ENCODE measurements at regions not wholly inside any gene's neighbourhood (a gene's known extent, or its start where the extent isn't known, plus 50 kb on each side); places are given as distances from the start of the nearest gene placed in this dataset.

DNA sequence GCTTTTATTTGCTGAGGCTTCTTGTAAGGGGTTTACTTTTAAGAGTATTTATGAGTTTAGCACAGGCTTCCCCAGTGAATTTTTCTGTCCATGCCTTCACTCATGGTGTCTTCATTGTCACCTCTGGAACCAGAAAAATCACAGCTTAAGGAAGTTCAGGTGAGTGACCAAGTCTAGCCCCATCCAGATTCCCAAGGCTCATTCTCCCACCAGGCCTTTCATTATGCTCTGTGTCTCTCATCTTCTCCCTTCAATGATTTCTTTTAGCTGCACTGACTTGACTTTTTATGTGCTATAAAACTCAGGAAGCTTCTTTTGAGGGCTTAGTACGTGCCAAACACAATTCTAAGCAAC is 64.9 kb upstream of the NEDD9 start:
- TF ChIP-seq, protein P1, sequence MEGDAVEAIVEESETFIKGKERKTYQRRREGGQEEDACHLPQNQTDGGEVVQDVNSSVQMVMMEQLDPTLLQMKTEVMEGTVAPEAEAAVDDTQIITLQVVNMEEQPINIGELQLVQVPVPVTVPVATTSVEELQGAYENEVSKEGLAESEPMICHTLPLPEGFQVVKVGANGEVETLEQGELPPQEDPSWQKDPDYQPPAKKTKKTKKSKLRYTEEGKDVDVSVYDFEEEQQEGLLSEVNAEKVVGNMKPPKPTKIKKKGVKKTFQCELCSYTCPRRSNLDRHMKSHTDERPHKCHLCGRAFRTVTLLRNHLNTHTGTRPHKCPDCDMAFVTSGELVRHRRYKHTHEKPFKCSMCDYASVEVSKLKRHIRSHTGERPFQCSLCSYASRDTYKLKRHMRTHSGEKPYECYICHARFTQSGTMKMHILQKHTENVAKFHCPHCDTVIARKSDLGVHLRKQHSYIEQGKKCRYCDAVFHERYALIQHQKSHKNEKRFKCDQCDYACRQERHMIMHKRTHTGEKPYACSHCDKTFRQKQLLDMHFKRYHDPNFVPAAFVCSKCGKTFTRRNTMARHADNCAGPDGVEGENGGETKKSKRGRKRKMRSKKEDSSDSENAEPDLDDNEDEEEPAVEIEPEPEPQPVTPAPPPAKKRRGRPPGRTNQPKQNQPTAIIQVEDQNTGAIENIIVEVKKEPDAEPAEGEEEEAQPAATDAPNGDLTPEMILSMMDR (IDR thresholded peaks at IDR 0.05), result no peak
- TF ChIP-seq POLR2A (IDR thresholded peaks at IDR 0.05) (no peak), POLR2AphosphoS5 (IDR thresholded peaks at IDR 0.05) (no peak), EP300 (IDR thresholded peaks at IDR 0.05) (no peak)
